Osteocyte (in vitro differentiated cells): ENCODE measurements at regions not wholly inside any gene's neighbourhood (a gene's known extent, or its start where the extent isn't known, plus 50 kb on each side); places are given as distances from the start of the nearest gene placed in this dataset.

Experiments
- DNase-seq: peaks from one replicate; pipeline ENCODE4 v3.0.0; 2021; ENCODE audit warnings: mixed read lengths; ENCODE audit not compliant: unreplicated experiment; ENCODE audit errors: extremely low spot score
- H3K27ac Mint-ChIP-seq: one replicate; pipeline ENCODE4 v1.8.0; 2021; ENCODE audit warnings: mild to moderate bottlenecking, mixed read lengths; ENCODE audit not compliant: unreplicated experiment
- H3K27me3 Mint-ChIP-seq: one replicate; pipeline ENCODE4 v1.8.0; 2021; ENCODE audit warnings: mixed read lengths; ENCODE audit not compliant: unreplicated experiment
- H3K36me3 Mint-ChIP-seq: one replicate; pipeline ENCODE4 v1.8.0; 2021; ENCODE audit warnings: mixed read lengths; ENCODE audit not compliant: unreplicated experiment
- H3K4me1 Mint-ChIP-seq: one replicate; pipeline ENCODE4 v1.8.0; 2021; ENCODE audit warnings: mixed read lengths; ENCODE audit not compliant: unreplicated experiment
- H3K4me3 Mint-ChIP-seq: one replicate; pipeline ENCODE4 v1.8.0; 2021; ENCODE audit warnings: mild to moderate bottlenecking, moderate library complexity, mixed read lengths; ENCODE audit not compliant: unreplicated experiment
- H3K9me3 Mint-ChIP-seq: one replicate; pipeline ENCODE4 v1.8.0; 2021; ENCODE audit warnings: mixed read lengths; ENCODE audit not compliant: unreplicated experiment
- CTCF ChIP-seq: fragments of 200-600 bp; sonication (generic); IDR thresholded peaks from 2 replicates; pipeline ENCODE4 v1.5.0; 2021; ENCODE audit warnings: antibody characterized with exemption, mild to moderate bottlenecking, moderate library complexity

- Mint-ChIP-seq H3K4me3 (no peak overlapping the region), H3K27me3 (peaks cover 62% of the 10 kb centered on the region), H3K9me3 (no peaks in the 10 kb centered on the region), H3K36me3 (no peaks in the 10 kb centered on the region), H3K27ac (no peak overlapping the region), H3K4me1 (no peaks in the 10 kb centered on the region)
- TF ChIP-seq CTCF, result no peak
- no peak for DNase-seq
Measured at GRCh38 chr5:159571501-159572244, 241.4 kb upstream of the IL12B start.

- Mint-ChIP-seq H3K27me3 (peaks cover 40% of the 10 kb centered on the region), H3K9me3 (no peaks in the 10 kb centered on the region), H3K4me1 (no peaks in the 10 kb centered on the region), H3K27ac (no peak overlapping the region), H3K4me3 (no peak overlapping the region), H3K36me3 (no peaks in the 10 kb centered on the region)
- no peak for TF ChIP-seq CTCF
- DNase-seq, result no peak
Measured at GRCh38 chr5:159576902-159577301, 246.6 kb upstream of the IL12B start.

GRCh38 chr5:159581502-159582249 lies 251.4 kb upstream of the IL12B start:
- no peak overlapping the region for H3K4me3 Mint-ChIP-seq
- H3K27ac Mint-ChIP-seq, result no peak overlapping the region
- peaks cover 28% of the 10 kb centered on the region for H3K27me3 Mint-ChIP-seq

GRCh38 chr5:159582756-159583541 lies 252.7 kb upstream of the IL12B start:
- Mint-ChIP-seq H3K9me3 (no peaks in the 10 kb centered on the region), H3K4me1 (no peaks in the 10 kb centered on the region), H3K27ac (no peak overlapping the region), H3K4me3 (no peak overlapping the region), H3K27me3 (peaks cover 30% of the 10 kb centered on the region), H3K36me3 (no peaks in the 10 kb centered on the region)
- TF ChIP-seq CTCF, result no peak
- DNase-seq, result no peak

More at GRCh38 chr5:159581502-159582249, 251.4 kb upstream of the IL12B start:
- Mint-ChIP-seq H3K36me3 (no peaks in the 10 kb centered on the region), H3K9me3 (no peaks in the 10 kb centered on the region), H3K4me1 (no peaks in the 10 kb centered on the region)
- no peak for DNase-seq
- no peak for TF ChIP-seq CTCF
